ENCODE measurements at regions not wholly inside any gene's neighbourhood (a gene's known extent, or its start where the extent isn't known, plus 50 kb on each side); places are given as distances from the start of the nearest gene placed in this dataset.

GRCh38 chrX:113048480-113048879 lies 207.8 kb upstream of the AMOT start:
- H3K9ac ChIP-seq (ENCODE audit: insufficient read depth in 1 of 2, low read depth in 2 of 2, low read length in 2 of 2) = no peak overlapping the region
- CTCF ChIA-PET (ENCODE audit: low intra/inter-chr PET ratio) = no interaction called here
- no peaks in the 10 kb centered on the region for H3K36me3 ChIP-seq (ENCODE audit: control insufficient read depth, insufficient read depth, low read length)
- no peaks in the 10 kb centered on the region for H3K9me1 ChIP-seq (ENCODE audit: control insufficient read depth, insufficient read depth, low read length)
- no peak for ATAC-seq
- intact Hi-C loops (cut with micrococcal nuclease) (no loop called here), in situ Hi-C loops (cut with MboI) (no loop called here)
- H3K27me3 ChIP-seq (ENCODE audit: control insufficient read depth in 2 of 2, insufficient read depth in 2 of 2, low read length in 2 of 2) = no peaks in the 10 kb centered on the region
- no peak overlapping the region for H3K27ac ChIP-seq (ENCODE audit: extremely low read depth, low read depth, low read length)
- H3K79me2 ChIP-seq (ENCODE audit: control insufficient read depth, insufficient read depth, low read length) = no peaks in the 10 kb centered on the region
- TF ChIP-seq FOXJ2 (tag; IDR thresholded peaks at IDR 0.05) (no peak), PTRF (tag; IDR thresholded peaks at IDR 0.05) (no peak), ZNF699 (CRISPR knock-in tag; IDR thresholded peaks at IDR 0.05; ENCODE audit: insufficient replicate concordance) (no peak), ZNF431 (CRISPR knock-in tag; IDR thresholded peaks at IDR 0.05) (no peak), RBM14 (IDR thresholded peaks at IDR 0.05; ENCODE audit: borderline replicate concordance, insufficient read depth, low read depth, low read length) (no peak), MIER1 (IDR thresholded peaks at IDR 0.05; ENCODE audit: low read depth) (no peak), FOXK2 (conservative IDR thresholded peaks at IDR 0.05 in 1 of 2, IDR thresholded peaks at IDR 0.05 in 1 of 2; ENCODE audit: low read depth in 2 of 2) (no peak), MEIS2 (IDR thresholded peaks at IDR 0.05; ENCODE audit: partially characterized antibody) (no peak), EP400 (IDR thresholded peaks at IDR 0.05) (no peak), NR2C1 (IDR thresholded peaks at IDR 0.05) (no peak), NR2C1 (tag; IDR thresholded peaks at IDR 0.05) (no peak), SP1 (CRISPR knock-in tag; IDR thresholded peaks at IDR 0.05) (no peak), RBBP5 (IDR thresholded peaks at IDR 0.05; ENCODE audit: borderline replicate concordance, insufficient read depth, low read length, poor library complexity, severe bottlenecking) (no peak), JUND (IDR thresholded peaks at IDR 0.05; ENCODE audit: borderline replicate concordance, low read depth, low read length) (no peak), JUND (tag; IDR thresholded peaks at IDR 0.05; ENCODE audit: borderline replicate concordance, low read depth, low read length) (no peak), SAFB2 (IDR thresholded peaks at IDR 0.05; ENCODE audit: borderline replicate concordance, low read depth, low read length, severe bottlenecking) (no peak), E2F1 (CRISPR knock-in tag; IDR thresholded peaks at IDR 0.05) (no peak), MYNN (IDR thresholded peaks at IDR 0.05) (no peak), MYNN (CRISPR knock-in tag; IDR thresholded peaks at IDR 0.05) (no peak), POLR2A (conservative IDR thresholded peaks at IDR 0.05) (no peak), DDX20 (tag; IDR thresholded peaks at IDR 0.05; ENCODE audit: low read depth) (no peak), ZNF134 (CRISPR knock-in tag; conservative IDR thresholded peaks at IDR 0.05) (no peak)
- no peak overlapping the region for H2AFZ ChIP-seq (ENCODE audit: low read depth, low read length)
- no peaks in the 10 kb centered on the region for H3K9me3 ChIP-seq (replicated peaks; ENCODE audit: control insufficient read depth, insufficient read depth, low read depth, low read length)
- POLR2A ChIA-PET = no interaction called here
- no peak overlapping the region for H3K4me2 ChIP-seq (ENCODE audit: insufficient read depth, low read length)
- DNase-seq (ENCODE audit: extremely low read depth in 1 of 4, low spot score in 3 of 4) = no peak
- H3K4me1 ChIP-seq (replicated peaks in 1 of 2; ENCODE audit: control insufficient read depth in 2 of 2, insufficient read depth in 2 of 2, low read length in 2 of 2) = no peaks in the 10 kb centered on the region
- no peaks in the 10 kb centered on the region for H4K20me1 ChIP-seq (replicated peaks; ENCODE audit: control insufficient read depth, insufficient read depth, low read length)
- no TSS peak for BruUV-seq (replicated peaks)
- H3K4me3 ChIP-seq = no peak overlapping the region
- FAIRE-seq = no peak
- 0% methylated on average over 2 of the region's 2 CpGs for WGBS (ENCODE audit: insufficient coverage, low coverage, missing lambda C conversion rate)

All from K562 (cell line).